Right atrium auricular region (tissue), 2 donors: ENCODE measurements at regions not wholly inside any gene's neighbourhood (a gene's known extent, or its start where the extent isn't known, plus 50 kb on each side); places are given as distances from the start of the nearest gene placed in this dataset.

ENCODE experiments used
- DNase-seq: peaks from one replicate; pipeline ENCODE4 v3.0.0-alpha.2; 2019; ENCODE audit warnings: low spot score
- H3K27ac ChIP-seq, 2 donors: fragments of 200-600 bp; sonication (generic); 1 replicate in 1 of 2; 2 replicates in 1 of 2; pipeline ENCODE4 v1.5.1; 2016 to 2019
- H3K27me3 ChIP-seq, 2 donors: fragments of 200-600 bp; sonication (generic); one replicate each; pipeline versions ENCODE4 v1.5.1 to v1.6.0; 2017 to 2019
- H3K36me3 ChIP-seq: fragments of 200-600 bp; sonication (generic); one replicate; pipeline ENCODE4 v1.5.1; 2016
- H3K4me1 ChIP-seq, 2 donors: fragments of 200-600 bp; sonication (generic); one replicate each; pipeline versions ENCODE4 v1.5.1 to v1.6.0; 2017 to 2019
- H3K4me3 ChIP-seq, 2 donors: fragments of 200-600 bp; sonication (generic); 1 replicate in 1 of 2; 2 replicates in 1 of 2; pipeline ENCODE4 v1.5.1; 2017 to 2019; ENCODE audit warnings: mild to moderate bottlenecking in 1 of 2, moderate library complexity in 1 of 2
- H3K9me3 ChIP-seq, 2 donors: fragments of 200-600 bp; sonication (generic); one replicate each; pipeline ENCODE4 v1.5.1; 2019
- TF ChIP-seq, protein P1 (sequence below), 2 donors: fragments of 200-600 bp; sonication (generic); IDR thresholded peaks; one replicate each; pipeline ENCODE4 v1.5.1; 2019; ENCODE audit warnings: antibody characterized with exemption in 2 of 2

DNA sequence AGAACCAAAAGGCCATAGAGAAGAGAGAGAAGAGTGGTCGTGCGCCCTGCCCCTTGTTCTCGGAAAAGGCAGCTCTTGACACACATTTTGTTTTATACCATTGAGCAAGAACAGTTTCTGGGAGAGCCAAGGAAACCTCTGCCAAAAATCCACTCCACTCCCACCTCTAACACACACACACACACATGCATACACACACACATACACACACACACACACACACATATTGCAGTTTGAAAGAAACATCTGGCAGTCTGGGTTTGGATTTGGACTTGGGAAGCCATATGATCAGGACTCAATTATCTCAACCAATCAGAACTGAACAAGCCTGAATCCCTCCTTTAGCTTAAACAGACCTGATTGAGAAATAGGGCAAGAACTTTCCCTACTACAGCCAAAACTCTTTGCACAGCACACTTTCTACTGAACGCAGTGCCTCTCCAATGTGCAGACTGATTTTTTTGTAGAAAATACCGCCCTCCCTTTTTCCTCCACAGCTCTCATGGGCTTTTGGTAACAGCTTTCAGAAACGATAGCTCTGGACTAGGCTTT lies 484.0 kb upstream of the ZWINT start:
- Histone ChIP-seq H3K4me3 (no peak overlapping the region), H3K36me3 (no peaks in the 10 kb centered on the region), H3K4me1 (no peaks in the 10 kb centered on the region), H3K27ac (no peak overlapping the region), H3K9me3 (no peaks in the 10 kb centered on the region), H3K27me3 (no peaks in the 10 kb centered on the region)
- TF ChIP-seq, protein P1, sequence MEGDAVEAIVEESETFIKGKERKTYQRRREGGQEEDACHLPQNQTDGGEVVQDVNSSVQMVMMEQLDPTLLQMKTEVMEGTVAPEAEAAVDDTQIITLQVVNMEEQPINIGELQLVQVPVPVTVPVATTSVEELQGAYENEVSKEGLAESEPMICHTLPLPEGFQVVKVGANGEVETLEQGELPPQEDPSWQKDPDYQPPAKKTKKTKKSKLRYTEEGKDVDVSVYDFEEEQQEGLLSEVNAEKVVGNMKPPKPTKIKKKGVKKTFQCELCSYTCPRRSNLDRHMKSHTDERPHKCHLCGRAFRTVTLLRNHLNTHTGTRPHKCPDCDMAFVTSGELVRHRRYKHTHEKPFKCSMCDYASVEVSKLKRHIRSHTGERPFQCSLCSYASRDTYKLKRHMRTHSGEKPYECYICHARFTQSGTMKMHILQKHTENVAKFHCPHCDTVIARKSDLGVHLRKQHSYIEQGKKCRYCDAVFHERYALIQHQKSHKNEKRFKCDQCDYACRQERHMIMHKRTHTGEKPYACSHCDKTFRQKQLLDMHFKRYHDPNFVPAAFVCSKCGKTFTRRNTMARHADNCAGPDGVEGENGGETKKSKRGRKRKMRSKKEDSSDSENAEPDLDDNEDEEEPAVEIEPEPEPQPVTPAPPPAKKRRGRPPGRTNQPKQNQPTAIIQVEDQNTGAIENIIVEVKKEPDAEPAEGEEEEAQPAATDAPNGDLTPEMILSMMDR (IDR thresholded peaks at IDR 0.05), result no peak
- no peak for DNase-seq

DNA sequence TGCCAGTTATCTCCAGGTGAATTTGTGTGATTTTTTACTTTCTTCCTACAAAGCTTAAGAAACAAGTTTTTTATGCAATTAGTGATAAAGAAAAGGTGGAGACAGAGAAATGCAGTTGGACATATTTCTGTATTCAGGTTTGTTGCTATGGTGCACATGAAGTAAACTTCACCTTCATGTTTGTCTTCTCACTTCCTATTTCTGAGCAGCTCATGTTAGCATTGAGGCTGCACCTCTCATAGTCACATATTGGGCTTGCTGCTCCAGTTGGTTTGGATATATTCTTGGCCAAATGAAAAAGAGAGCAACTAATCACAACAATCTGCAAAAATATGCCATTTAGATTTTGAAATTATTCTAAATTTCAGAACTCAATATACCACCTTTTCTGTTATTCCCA lies 475.6 kb upstream of the ZWINT start:
- Histone ChIP-seq H3K4me1 (no peaks in the 10 kb centered on the region), H3K27ac (no peak overlapping the region), H3K27me3 (no peaks in the 10 kb centered on the region), H3K4me3 (no peak overlapping the region), H3K9me3 (no peaks in the 10 kb centered on the region), H3K36me3 (no peaks in the 10 kb centered on the region)
- DNase-seq, result no peak
- TF ChIP-seq, protein P1 (IDR thresholded peaks at IDR 0.05), result no peak

DNA sequence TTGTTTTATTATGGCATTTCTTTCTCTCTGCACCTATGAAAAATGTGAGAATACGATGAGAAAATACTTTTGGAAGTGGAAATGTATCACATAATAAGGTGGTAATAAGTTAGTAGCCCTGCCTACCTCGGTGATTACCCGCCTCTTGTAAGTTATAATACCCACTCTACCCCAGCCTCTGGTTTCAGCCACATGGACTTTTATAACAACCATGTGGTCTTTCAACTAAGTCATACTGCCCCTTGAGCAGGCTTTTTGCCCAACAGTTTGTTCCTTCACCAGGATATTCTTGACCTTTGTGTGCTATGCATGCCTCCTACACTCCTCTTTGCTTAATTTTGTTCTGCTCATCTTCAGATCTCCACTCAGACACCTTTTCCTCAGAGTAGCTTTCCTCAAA lies 470.6 kb upstream of the ZWINT start:
- Histone ChIP-seq H3K27me3 (no peaks in the 10 kb centered on the region), H3K27ac (no peak overlapping the region), H3K4me1 (no peaks in the 10 kb centered on the region), H3K4me3 (no peak overlapping the region), H3K36me3 (no peaks in the 10 kb centered on the region), H3K9me3 (no peaks in the 10 kb centered on the region)
- TF ChIP-seq, protein P1 (IDR thresholded peaks at IDR 0.05), result no peak
- no peak for DNase-seq

DNA sequence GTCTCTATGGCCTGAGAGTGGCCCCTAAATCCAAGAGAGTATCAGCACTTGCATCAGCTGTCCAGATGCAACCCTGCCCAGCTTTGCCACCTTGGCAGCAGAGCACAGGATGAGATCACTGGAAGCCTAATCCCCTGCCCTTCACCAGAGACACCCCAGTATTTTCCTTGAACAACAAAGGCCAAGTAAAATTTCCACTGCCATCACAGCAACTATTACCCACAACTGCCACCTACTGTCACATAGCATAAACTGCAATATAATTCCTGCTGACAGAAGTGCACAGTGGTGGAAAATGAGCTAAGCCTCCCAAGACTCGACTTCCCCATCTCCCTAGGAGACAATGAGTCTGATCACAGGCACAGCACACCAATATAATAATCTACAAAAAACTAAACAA lies 462.8 kb upstream of the ZWINT start:
- H3K27me3 ChIP-seq, result no peaks in the 10 kb centered on the region
- no peaks in the 10 kb centered on the region for H3K36me3 ChIP-seq
- TF ChIP-seq, protein P1 (IDR thresholded peaks at IDR 0.05), result no peak
- no peak overlapping the region for H3K4me3 ChIP-seq
- DNase-seq, result no peak
- no peak overlapping the region for H3K27ac ChIP-seq
- H3K9me3 ChIP-seq, result peaks cover 0 to 15% of the 10 kb centered on the region in 2 donors
- H3K4me1 ChIP-seq, result no peaks in the 10 kb centered on the region

DNA sequence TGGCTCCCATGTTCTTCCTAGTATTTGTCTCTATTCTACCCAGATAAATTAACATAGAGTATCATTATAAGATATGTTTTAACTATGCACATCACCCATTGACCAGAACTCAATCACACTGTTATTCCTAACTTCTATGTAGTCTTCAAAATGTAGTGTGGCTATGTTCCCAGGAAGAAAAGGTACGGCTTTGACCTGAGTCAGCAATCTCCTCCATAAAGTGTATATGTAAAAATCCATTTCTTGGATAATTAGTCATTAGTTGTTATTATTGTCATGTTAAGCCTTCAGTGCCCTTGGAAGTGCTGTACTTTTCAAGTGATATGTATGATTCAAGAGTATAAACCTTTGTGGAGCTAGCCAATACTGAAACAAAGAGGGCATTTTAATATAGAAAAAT lies 444.0 kb upstream of the ZWINT start:
- Histone ChIP-seq H3K27me3 (no peaks in the 10 kb centered on the region), H3K4me1 (no peaks in the 10 kb centered on the region), H3K36me3 (no peaks in the 10 kb centered on the region), H3K4me3 (no peak overlapping the region), H3K27ac (no peak overlapping the region), H3K9me3 (no peaks in the 10 kb centered on the region)
- TF ChIP-seq, protein P1 (IDR thresholded peaks at IDR 0.05), result no peak
- DNase-seq, result no peak

DNA sequence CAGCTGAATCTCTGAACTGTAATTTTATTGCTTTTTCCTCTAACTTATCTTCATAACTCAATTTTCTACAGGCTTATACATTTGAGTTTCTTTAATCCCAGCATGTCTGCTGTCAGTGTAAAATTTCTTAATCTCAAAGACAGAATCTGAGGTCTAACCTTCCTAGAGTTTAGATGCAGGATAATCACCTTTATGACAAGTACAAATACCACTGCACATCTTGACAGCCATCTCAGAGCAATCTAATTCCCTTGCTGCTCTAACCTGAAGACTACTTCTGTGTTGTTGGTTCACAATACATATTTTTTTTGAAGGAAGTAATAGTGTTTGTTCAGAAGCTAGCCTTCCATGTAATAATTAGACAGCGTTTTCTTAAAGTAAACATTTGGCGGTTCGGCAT lies 424.2 kb upstream of the ZWINT start:
- no peaks in the 10 kb centered on the region for H3K27me3 ChIP-seq
- no peak for DNase-seq

More for the DNA sequence above, 424.2 kb upstream of the ZWINT start:
- Histone ChIP-seq H3K36me3 (no peaks in the 10 kb centered on the region), H3K9me3 (no peaks in the 10 kb centered on the region), H3K4me3 (no peak overlapping the region), H3K27ac (no peak overlapping the region), H3K4me1 (no peaks in the 10 kb centered on the region)
- TF ChIP-seq, protein P1 (IDR thresholded peaks at IDR 0.05), result no peak
